GM23338 (cell line): ENCODE measurements at regions not wholly inside any gene's neighbourhood (a gene's known extent, or its start where the extent isn't known, plus 50 kb on each side); places are given as distances from the start of the nearest gene placed in this dataset.

ENCODE experiments used
- ATAC-seq: fragments of 200-7000 bp; cut with Tn5 transposase; 3 replicates; pipeline ENCODE4 v1.9.1; 2020
- DNase-seq: peaks from one replicate; pipeline ENCODE4 v3.0.0-alpha.2; 2015; ENCODE audit warnings: low spot score
- H2AFZ ChIP-seq: fragments of 200-600 bp; sonication (generic); 2 replicates; pipeline ENCODE4 v1.8.0; 2016; ENCODE audit warnings: antibody characterized with exemption, mild to moderate bottlenecking, moderate library complexity
- H3F3A ChIP-seq: fragments of 200-600 bp; sonication (generic); replicated peaks from 2 replicates; pipeline ENCODE4 v1.8.0; 2017; ENCODE audit warnings: antibody characterized with exemption, mixed run types, low read depth
- H3K27ac ChIP-seq: fragments of 200-600 bp; sonication (generic); 2 replicates; pipeline ENCODE4 v1.6.1; 2016; ENCODE audit warnings: low read depth
- H3K27me3 ChIP-seq: fragments of 200-600 bp; sonication (generic); 2 replicates; pipeline ENCODE4 v1.8.0; 2016; ENCODE audit warnings: mild to moderate bottlenecking, mixed run types, moderate library complexity; ENCODE audit not compliant: insufficient read depth
- H3K36me3 ChIP-seq: fragments of 200-600 bp; sonication (generic); 2 replicates; pipeline ENCODE4 v1.8.0; 2016; ENCODE audit warnings: mild to moderate bottlenecking; ENCODE audit not compliant: insufficient read depth
- H3K4me1 ChIP-seq: fragments of 200-600 bp; sonication (generic); 2 replicates; pipeline ENCODE4 v1.8.0; 2016; ENCODE audit warnings: mild to moderate bottlenecking, moderate library complexity; ENCODE audit not compliant: insufficient read depth
- H3K4me2 ChIP-seq: fragments of 200-600 bp; sonication (generic); 2 replicates; pipeline ENCODE4 v1.7.1; 2017; ENCODE audit warnings: mixed run types
- H3K4me3 ChIP-seq: fragments of 200-600 bp; sonication (generic); 2 replicates; pipeline ENCODE4 v1.6.1; 2016; ENCODE audit warnings: mixed run types
- H3K79me2 ChIP-seq: fragments of 200-600 bp; sonication (generic); replicated peaks from 2 replicates; pipeline ENCODE4 v1.8.0; 2017; ENCODE audit warnings: mild to moderate bottlenecking; ENCODE audit not compliant: insufficient read depth
- H3K9me2 ChIP-seq: fragments of 200-600 bp; sonication (generic); 2 replicates; pipeline ENCODE4 v1.8.0; 2017; ENCODE audit not compliant: insufficient read depth
- H4K20me1 ChIP-seq: fragments of 200-600 bp; sonication (generic); replicated peaks from 2 replicates; pipeline ENCODE4 v1.8.0; 2017; ENCODE audit warnings: mild to moderate bottlenecking; ENCODE audit not compliant: insufficient read depth
- H3K27ac Mint-ChIP-seq: 2 replicates; pipeline ENCODE4 v1.8.0; 2020; ENCODE audit warnings: inconsistent platforms, mild to moderate bottlenecking, moderate library complexity, mixed read lengths
- H3K27me3 Mint-ChIP-seq: 3 replicates; pipeline ENCODE4 v1.8.0; 2022; ENCODE audit warnings: low read depth, mild to moderate bottlenecking, moderate library complexity, mixed read lengths, inconsistent platforms; ENCODE audit not compliant: insufficient read depth, poor library complexity
- H3K36me3 Mint-ChIP-seq: 3 replicates; pipeline ENCODE4 v1.8.0; 2021; ENCODE audit warnings: low read depth, mild to moderate bottlenecking, inconsistent platforms, moderate library complexity, mixed read lengths
- H3K4me1 Mint-ChIP-seq: 3 replicates; pipeline ENCODE4 v1.8.0; 2020; ENCODE audit warnings: mild to moderate bottlenecking, inconsistent platforms, mixed read lengths
- H3K4me3 Mint-ChIP-seq: 3 replicates; pipeline ENCODE4 v1.8.0; 2021; ENCODE audit warnings: moderate library complexity, mild to moderate bottlenecking, inconsistent platforms, mixed read lengths
- H3K9me3 Mint-ChIP-seq: 3 replicates; pipeline ENCODE4 v1.8.0; 2020; ENCODE audit warnings: moderate library complexity, mild to moderate bottlenecking, inconsistent platforms, mixed read lengths
- CREB1 ChIP-seq: fragments of 250-450 bp; sonication (Bioruptor Pico); IDR thresholded peaks from 2 replicates; pipeline ENCODE4 v1.5.0; 2020; ENCODE audit warnings: low read depth, mild to moderate bottlenecking, moderate library complexity
- CTCF ChIP-seq, 2 experiments: fragments of 200-600 bp in 1 of 2; sonication (generic) in 1 of 2; conservative IDR thresholded peaks; 2 replicates each; pipeline versions ENCODE4 v1.5.1 to v1.6.1; 2016 to 2017; ENCODE audit warnings: antibody characterized with exemption in 2 of 2, low read depth in 2 of 2, mild to moderate bottlenecking in 2 of 2, moderate library complexity in 1 of 2
- ETS1 ChIP-seq: IDR thresholded peaks from 2 replicates; pipeline ENCODE4 v1.6.1; 2016; ENCODE audit warnings: antibody characterized with exemption
- EZH2phosphoT487 ChIP-seq: fragments of 200-600 bp; sonication (generic); IDR thresholded peaks from one replicate; pipeline ENCODE4 v1.8.1; 2018; ENCODE audit warnings: antibody characterized with exemption; ENCODE audit not compliant: unreplicated experiment
- JUNB ChIP-seq: IDR thresholded peaks from one replicate; pipeline ENCODE4 v1.6.1; 2016; ENCODE audit warnings: antibody characterized with exemption; ENCODE audit not compliant: unreplicated experiment
- POLR2AphosphoS5 ChIP-seq: IDR thresholded peaks from 2 replicates; pipeline ENCODE4 v1.6.1; 2016; ENCODE audit warnings: antibody characterized with exemption, low read depth
- REST ChIP-seq: IDR thresholded peaks from one replicate; pipeline ENCODE4 v1.6.1; 2018; ENCODE audit warnings: antibody characterized with exemption; ENCODE audit not compliant: unreplicated experiment
- STAT1 ChIP-seq: IDR thresholded peaks from one replicate; pipeline ENCODE4 v1.6.1; 2016; ENCODE audit warnings: antibody characterized with exemption; ENCODE audit not compliant: unreplicated experiment
- ZNF331 ChIP-seq: fragments of 250-450 bp; sonication (Bioruptor Pico); IDR thresholded peaks from 2 replicates; pipeline ENCODE4 v1.5.0; 2020; ENCODE audit warnings: low read depth, mild to moderate bottlenecking, moderate library complexity
- ZNF462 ChIP-seq: fragments of 250-450 bp; sonication (Bioruptor Pico); IDR thresholded peaks from 2 replicates; pipeline ENCODE4 v1.5.0; 2020; ENCODE audit warnings: mild to moderate bottlenecking, moderate library complexity

GRCh38 chr7:106965108-106965507 is 79.4 kb upstream of the PRKAR2B start:
- no peaks in the 10 kb centered on the region for H3K27me3 ChIP-seq
- no peak overlapping the region for H3K4me3 Mint-ChIP-seq
- no peak overlapping the region; the same call in 1 of the 2 replicates for H3K27ac Mint-ChIP-seq
- no peaks in the 10 kb centered on the region for H3K79me2 ChIP-seq
- no peaks in the 10 kb centered on the region for H3K9me2 ChIP-seq
- H2AFZ ChIP-seq = no peak overlapping the region
- no peak overlapping the region for H3K4me3 ChIP-seq
- H3K9me3 Mint-ChIP-seq = peaks cover 5% of the 10 kb centered on the region; the same call in 2 of the 3 replicates
- no peaks in the 10 kb centered on the region for H3F3A ChIP-seq
- no peak overlapping the region for H3K27ac ChIP-seq
- peaks cover 2% of the 10 kb centered on the region for H3K27me3 Mint-ChIP-seq
- H3K4me1 Mint-ChIP-seq = peaks cover 21% of the 10 kb centered on the region
- no peak for DNase-seq
- peaks cover 42% of the 10 kb centered on the region for H3K4me1 ChIP-seq
- no peaks in the 10 kb centered on the region for H3K36me3 ChIP-seq
- no peak for ATAC-seq
- H3K4me2 ChIP-seq = no peak overlapping the region
- TF ChIP-seq JUNB (no peak), ETS1 (no peak), POLR2AphosphoS5 (no peak), CTCF (conservative IDR thresholded peaks at IDR 0.05; ENCODE audit: low read depth in 2 of 2) (no peak), REST (no peak), STAT1 (no peak), EZH2phosphoT487 (no peak), CREB1 (CRISPR knock-in tag) (no peak), ZNF331 (CRISPR knock-in tag) (no peak)
- no peaks in the 10 kb centered on the region for H3K36me3 Mint-ChIP-seq
- H4K20me1 ChIP-seq = no peaks in the 10 kb centered on the region

GRCh38 chr7:106966121-106966520 is 78.4 kb upstream of the PRKAR2B start:
- H2AFZ ChIP-seq = no peak overlapping the region
- H3K27ac Mint-ChIP-seq = no peak overlapping the region
- no peak for DNase-seq
- H3K9me2 ChIP-seq = no peaks in the 10 kb centered on the region
- H3K4me1 ChIP-seq = peaks cover 42% of the 10 kb centered on the region
- H3K27me3 Mint-ChIP-seq = peaks cover under 1% of the 10 kb centered on the region
- H3K4me3 Mint-ChIP-seq = no peak overlapping the region
- H3K9me3 Mint-ChIP-seq = peaks cover 5% of the 10 kb centered on the region; the same call in 2 of the 3 replicates
- no peaks in the 10 kb centered on the region for H3K79me2 ChIP-seq
- no peaks in the 10 kb centered on the region for H3K27me3 ChIP-seq
- H3K36me3 Mint-ChIP-seq = no peaks in the 10 kb centered on the region
- H4K20me1 ChIP-seq = no peaks in the 10 kb centered on the region
- peak overlapping the region; percentile 54; the same call in 1 of the 2 replicates for H3K4me2 ChIP-seq
- peaks cover 21% of the 10 kb centered on the region for H3K4me1 Mint-ChIP-seq
- ATAC-seq = no peak
- H3K36me3 ChIP-seq = no peaks in the 10 kb centered on the region
- no peak overlapping the region for H3K4me3 ChIP-seq
- H3F3A ChIP-seq = no peaks in the 10 kb centered on the region
- no peak overlapping the region for H3K27ac ChIP-seq
- TF ChIP-seq JUNB (no peak), ZNF462 (no peak)
